ENCODE measurements at regions not wholly inside any gene's neighbourhood (a gene's known extent, or its start where the extent isn't known, plus 50 kb on each side); places are given as distances from the start of the nearest gene placed in this dataset.

GRCh38 chr3:101069901-101070798 lies 76.9 kb upstream of the ABI3BP start:
- TF ChIP-seq CTCF (IDR thresholded peaks at IDR 0.05) = peak in 2 of 3 experiments; percentile 10 to 39
- no peak for TF ChIP-seq POLR2A (IDR thresholded peaks at IDR 0.05)
- no peak for TF ChIP-seq POLR2AphosphoS5 (IDR thresholded peaks at IDR 0.05; ENCODE audit: insufficient read depth in 1 of 2, low read depth in 1 of 2)

Measured in vagina (tissue), 2 donors.